ENCODE measurements at regions not wholly inside any gene's neighbourhood (a gene's known extent, or its start where the extent isn't known, plus 50 kb on each side); places are given as distances from the start of the nearest gene placed in this dataset.
A peak's percentile ranks its signal among the peaks of the same experiment; 100 is the strongest.

- FAIRE-seq (no peak), DNase-seq (no peak)
- Histone ChIP-seq H3K27me3 (ENCODE audit: control insufficient read depth, insufficient read depth, low read length) (no peaks in the 10 kb centered on the region), H3K4me3 (ENCODE audit: low read length in 3 of 3) (no peak overlapping the region), H3K4me1 (ENCODE audit: control insufficient read depth in 2 of 3, insufficient read depth in 2 of 3, low read depth in 1 of 3, low read length in 3 of 3) (no peaks in the 10 kb centered on the region), H3K9ac (ENCODE audit: low read length in 3 of 3) (no peak overlapping the region), H3K27ac (ENCODE audit: low read depth in 2 of 2, low read length in 2 of 2) (no peak overlapping the region), H3K9me3 (ENCODE audit: control insufficient read depth in 2 of 3, insufficient read depth in 1 of 3, low read length in 3 of 3) (no peaks in the 10 kb centered on the region), H3K36me3 (ENCODE audit: control insufficient read depth in 2 of 3, insufficient read depth in 3 of 3, low read length in 3 of 3) (no peaks in the 10 kb centered on the region)
- TF ChIP-seq CTCF (IDR thresholded peaks at IDR 0.05; ENCODE audit: borderline replicate concordance, extremely low read depth, insufficient read depth): no peak
- intact Hi-C loops (cut with DNase I): no loop called here
Observed at GRCh38 chr10:2380218-2380617, 642.9 kb upstream of the ADARB2 start.

GRCh38 chr10:2367083-2367482 is 629.8 kb upstream of the ADARB2 start:
- DNase-seq: no peak
- no peaks in the 10 kb centered on the region for H3K27me3 ChIP-seq (ENCODE audit: control insufficient read depth, insufficient read depth, low read length)
- no peaks in the 10 kb centered on the region for H3K4me1 ChIP-seq (ENCODE audit: control insufficient read depth in 2 of 3, insufficient read depth in 2 of 3, low read depth in 1 of 3, low read length in 3 of 3)
- no peak for TF ChIP-seq CTCF (IDR thresholded peaks at IDR 0.05; ENCODE audit: borderline replicate concordance, extremely low read depth, insufficient read depth)
- no peak for FAIRE-seq
- intact Hi-C loops (cut with DNase I): no loop called here
- no peak overlapping the region for H3K27ac ChIP-seq (ENCODE audit: low read depth in 2 of 2, low read length in 2 of 2)
- no peaks in the 10 kb centered on the region for H3K36me3 ChIP-seq (ENCODE audit: control insufficient read depth in 2 of 3, insufficient read depth in 3 of 3, low read length in 3 of 3)
- no peak overlapping the region for H3K4me3 ChIP-seq (ENCODE audit: low read length in 3 of 3)
- H3K9me3 ChIP-seq (ENCODE audit: control insufficient read depth in 2 of 3, insufficient read depth in 1 of 3, low read length in 3 of 3): peaks cover 0 to 10% (median 5%) of the 10 kb centered on the region in 3 donors
- H3K9ac ChIP-seq (ENCODE audit: low read length in 3 of 3): no peak overlapping the region

- no peak for TF ChIP-seq CTCF (IDR thresholded peaks at IDR 0.05; ENCODE audit: borderline replicate concordance, extremely low read depth, insufficient read depth)
Observed at GRCh38 chr10:2366264-2366931, 629.1 kb upstream of the ADARB2 start.

GRCh38 chr10:2362331-2362730 is 625.0 kb upstream of the ADARB2 start:
- no peak for TF ChIP-seq CTCF (IDR thresholded peaks at IDR 0.05; ENCODE audit: borderline replicate concordance, extremely low read depth, insufficient read depth)
- H3K4me1 ChIP-seq (ENCODE audit: control insufficient read depth in 2 of 3, insufficient read depth in 2 of 3, low read depth in 1 of 3, low read length in 3 of 3): no peaks in the 10 kb centered on the region
- no peaks in the 10 kb centered on the region for H3K36me3 ChIP-seq (ENCODE audit: control insufficient read depth in 2 of 3, insufficient read depth in 3 of 3, low read length in 3 of 3)
- H3K9ac ChIP-seq (ENCODE audit: low read length in 3 of 3): no peak overlapping the region
- no peak overlapping the region for H3K4me3 ChIP-seq (ENCODE audit: low read length in 3 of 3)
- no peak for DNase-seq
- FAIRE-seq: no peak
- H3K9me3 ChIP-seq (ENCODE audit: control insufficient read depth in 2 of 3, insufficient read depth in 1 of 3, low read length in 3 of 3): no peaks in the 10 kb centered on the region
- no peaks in the 10 kb centered on the region for H3K27me3 ChIP-seq (ENCODE audit: control insufficient read depth, insufficient read depth, low read length)
- intact Hi-C loops (cut with DNase I): no loop called here
- H3K27ac ChIP-seq (ENCODE audit: low read depth in 2 of 2, low read length in 2 of 2): no peak overlapping the region

More at GRCh38 chr10:2366264-2366931, 629.1 kb upstream of the ADARB2 start:
- peaks cover 0 to 10% (median 5%) of the 10 kb centered on the region in 3 donors for H3K9me3 ChIP-seq (ENCODE audit: control insufficient read depth in 2 of 3, insufficient read depth in 1 of 3, low read length in 3 of 3)
- H3K27me3 ChIP-seq (ENCODE audit: control insufficient read depth, insufficient read depth, low read length): no peaks in the 10 kb centered on the region
- intact Hi-C loops (cut with DNase I): no loop called here
- FAIRE-seq: no peak
- H3K9ac ChIP-seq (ENCODE audit: low read length in 3 of 3): no peak overlapping the region
- H3K27ac ChIP-seq (ENCODE audit: low read depth in 2 of 2, low read length in 2 of 2): no peak overlapping the region
- no peaks in the 10 kb centered on the region for H3K36me3 ChIP-seq (ENCODE audit: control insufficient read depth in 2 of 3, insufficient read depth in 3 of 3, low read length in 3 of 3)
- peak in 2 of 5 donors; percentile 16 to 32 for DNase-seq
- H3K4me3 ChIP-seq (ENCODE audit: low read length in 3 of 3): no peak overlapping the region
- no peaks in the 10 kb centered on the region for H3K4me1 ChIP-seq (ENCODE audit: control insufficient read depth in 2 of 3, insufficient read depth in 2 of 3, low read depth in 1 of 3, low read length in 3 of 3)

Measured in kidney (tissue), 13 donors.